ENCODE measurements at regions not wholly inside any gene's neighbourhood (a gene's known extent, or its start where the extent isn't known, plus 50 kb on each side); places are given as distances from the start of the nearest gene placed in this dataset.
A peak's percentile ranks its signal among the peaks of the same experiment; 100 is the strongest.

DNA sequence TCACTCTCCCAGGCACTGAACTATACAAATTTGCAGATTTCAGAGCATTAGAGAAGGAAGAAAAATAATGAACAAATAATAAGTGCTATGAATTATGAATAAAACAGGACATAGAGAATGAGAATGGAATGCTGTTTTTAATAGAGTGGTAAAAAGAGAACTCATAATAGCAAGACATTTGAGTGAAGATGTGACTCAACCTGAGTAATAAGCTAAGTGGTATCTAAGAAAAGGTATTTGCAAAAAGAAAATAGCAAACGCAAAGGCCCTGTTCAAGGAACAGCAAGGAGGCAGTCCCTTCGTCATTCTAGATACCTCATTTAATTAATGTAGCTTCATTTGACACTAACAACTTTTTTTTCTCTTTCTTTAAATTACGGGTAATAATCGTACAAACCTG, 1910.0 kb upstream of the TENM3 start:
- TF ChIP-seq CTCF (IDR thresholded peaks at IDR 0.05; ENCODE audit: poor library complexity, severe bottlenecking): no peak
- Histone ChIP-seq H3K27me3 (ENCODE audit: insufficient read depth, poor library complexity, severe bottlenecking) (no peaks in the 10 kb centered on the region), H3K9me3 (ENCODE audit: severe bottlenecking) (no peaks in the 10 kb centered on the region), H3K36me3 (ENCODE audit: low read depth) (no peaks in the 10 kb centered on the region; the same call in 1 of the 2 replicates), H3K4me1 (ENCODE audit: insufficient read depth, poor library complexity, severe bottlenecking) (peaks cover 17% of the 10 kb centered on the region), H3K4me3 (ENCODE audit: severe bottlenecking) (no peak overlapping the region), H3K27ac (ENCODE audit: poor library complexity, severe bottlenecking) (peak overlapping the region; percentile 50)
- DNase-seq (ENCODE audit: low spot score) (no peak), ATAC-seq (ENCODE audit: low read depth) (peak; percentile 82)

GRCh38 chr4:180335566-180335965, 1907.6 kb upstream of the TENM3 start:
- Histone ChIP-seq H3K4me3 (ENCODE audit: severe bottlenecking) (no peak overlapping the region), H3K4me1 (ENCODE audit: insufficient read depth, poor library complexity, severe bottlenecking) (peaks cover 14% of the 10 kb centered on the region), H3K9me3 (ENCODE audit: severe bottlenecking) (no peaks in the 10 kb centered on the region), H3K27ac (ENCODE audit: poor library complexity, severe bottlenecking) (no peak overlapping the region), H3K36me3 (ENCODE audit: low read depth) (no peaks in the 10 kb centered on the region; the same call in 1 of the 2 replicates), H3K27me3 (ENCODE audit: insufficient read depth, poor library complexity, severe bottlenecking) (no peaks in the 10 kb centered on the region)
- ATAC-seq (ENCODE audit: low read depth) (no peak), DNase-seq (ENCODE audit: low spot score) (no peak)
- no peak for TF ChIP-seq CTCF (IDR thresholded peaks at IDR 0.05; ENCODE audit: poor library complexity, severe bottlenecking)

DNA sequence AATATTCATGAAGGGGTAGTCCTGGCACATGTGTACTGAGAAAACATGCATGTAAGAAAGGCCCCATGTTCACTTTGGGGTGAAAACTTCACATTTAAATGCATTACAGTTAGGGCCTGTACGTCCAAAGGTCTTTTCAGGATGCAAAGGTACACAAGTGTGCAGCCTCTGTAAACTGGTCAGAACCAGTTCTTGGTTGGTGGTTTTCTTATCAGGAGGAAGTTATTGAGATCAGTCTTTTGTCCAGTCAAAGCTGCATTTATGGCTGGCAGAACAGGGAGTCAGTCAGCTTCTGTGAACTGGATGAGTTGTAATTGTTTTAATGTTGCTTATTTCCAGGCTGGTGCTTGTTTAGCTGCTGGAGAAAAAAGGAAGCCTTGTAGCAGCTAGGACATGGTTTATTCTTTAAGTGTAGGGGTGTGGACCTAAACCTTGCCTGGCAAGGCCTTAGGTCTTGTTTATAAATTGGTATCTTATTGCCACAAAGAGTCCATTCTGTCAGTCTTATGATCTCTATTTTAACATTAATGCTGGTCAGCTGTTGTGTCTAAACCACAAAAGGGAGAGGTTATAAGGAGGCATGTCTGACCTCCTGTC, 1906.6 kb upstream of the TENM3 start:
- Histone ChIP-seq H3K9me3 (ENCODE audit: severe bottlenecking) (no peaks in the 10 kb centered on the region), H3K27ac (ENCODE audit: poor library complexity, severe bottlenecking) (no peak overlapping the region), H3K4me1 (ENCODE audit: insufficient read depth, poor library complexity, severe bottlenecking) (peaks cover 9% of the 10 kb centered on the region), H3K27me3 (ENCODE audit: insufficient read depth, poor library complexity, severe bottlenecking) (no peaks in the 10 kb centered on the region), H3K36me3 (ENCODE audit: low read depth) (no peaks in the 10 kb centered on the region), H3K4me3 (ENCODE audit: severe bottlenecking) (no peak overlapping the region)
- ATAC-seq (ENCODE audit: low read depth) (no peak), DNase-seq (ENCODE audit: low spot score) (no peak)
- TF ChIP-seq CTCF (IDR thresholded peaks at IDR 0.05; ENCODE audit: poor library complexity, severe bottlenecking): no peak

DNA sequence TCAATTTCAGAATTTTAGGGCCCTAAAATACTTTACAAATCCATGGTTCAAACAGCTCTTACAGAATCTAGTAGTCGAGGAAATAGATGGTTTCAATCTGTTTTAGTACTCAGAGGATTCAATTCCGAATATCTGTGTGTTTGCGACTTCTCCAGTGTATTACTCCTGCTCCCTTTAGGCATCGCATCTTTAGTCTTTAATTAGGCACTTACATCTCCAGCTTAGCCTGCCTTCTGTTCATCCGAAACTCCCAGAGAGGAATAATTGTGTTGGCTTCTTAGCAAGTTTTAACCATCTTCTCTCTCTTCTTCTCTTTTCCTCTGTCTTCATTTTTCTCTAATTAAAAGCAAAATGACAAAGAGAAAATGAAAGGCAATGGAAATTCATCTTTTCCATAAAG, 1901.3 kb upstream of the TENM3 start:
- Histone ChIP-seq H3K27me3 (ENCODE audit: insufficient read depth, poor library complexity, severe bottlenecking) (no peaks in the 10 kb centered on the region), H3K27ac (ENCODE audit: poor library complexity, severe bottlenecking) (no peak overlapping the region), H3K4me3 (ENCODE audit: severe bottlenecking) (no peak overlapping the region), H3K4me1 (ENCODE audit: insufficient read depth, poor library complexity, severe bottlenecking) (no peaks in the 10 kb centered on the region), H3K36me3 (ENCODE audit: low read depth) (no peaks in the 10 kb centered on the region), H3K9me3 (ENCODE audit: severe bottlenecking) (no peaks in the 10 kb centered on the region)
- DNase-seq (ENCODE audit: low spot score) (no peak), ATAC-seq (ENCODE audit: low read depth) (no peak)
- no peak for TF ChIP-seq CTCF (IDR thresholded peaks at IDR 0.05; ENCODE audit: poor library complexity, severe bottlenecking)

GRCh38 chr4:180350901-180351300, 1892.3 kb upstream of the TENM3 start:
- Histone ChIP-seq H3K9me3 (ENCODE audit: severe bottlenecking) (no peaks in the 10 kb centered on the region), H3K36me3 (ENCODE audit: low read depth) (no peaks in the 10 kb centered on the region), H3K4me3 (ENCODE audit: severe bottlenecking) (no peak overlapping the region), H3K27ac (ENCODE audit: poor library complexity, severe bottlenecking) (no peak overlapping the region), H3K4me1 (ENCODE audit: insufficient read depth, poor library complexity, severe bottlenecking) (no peaks in the 10 kb centered on the region), H3K27me3 (ENCODE audit: insufficient read depth, poor library complexity, severe bottlenecking) (no peaks in the 10 kb centered on the region)
- no peak for TF ChIP-seq CTCF (IDR thresholded peaks at IDR 0.05; ENCODE audit: poor library complexity, severe bottlenecking)
- no peak for DNase-seq (ENCODE audit: low spot score)
- 0 out of 3 replicates have a peak, but pooled peaks have one; percentile 12 for ATAC-seq (ENCODE audit: low read depth)

Data from RWPE2 (cell line).